ENCODE measurements at regions not wholly inside any gene's neighbourhood (a gene's known extent, or its start where the extent isn't known, plus 50 kb on each side); places are given as distances from the start of the nearest gene placed in this dataset.

GRCh38 chr16:76035689-76036088 lies 241.5 kb upstream of the CNTNAP4 start:
- Histone ChIP-seq H3K27ac (no peak overlapping the region), H3K27me3 (no peaks in the 10 kb centered on the region), H3K4me3 (no peak overlapping the region), H3K9me3 (no peaks in the 10 kb centered on the region), H3K4me1 (no peaks in the 10 kb centered on the region), H3K36me3 (no peaks in the 10 kb centered on the region)
- ATAC-seq (no peak), FAIRE-seq (no peak), DNase-seq (no peak)
- intact Hi-C loops (cut with DNase I) = no loop called here
- WGBS, 2 donors = 49% methylated on average over 2 of the region's 2 CpGs
- TF ChIP-seq, protein P1, sequence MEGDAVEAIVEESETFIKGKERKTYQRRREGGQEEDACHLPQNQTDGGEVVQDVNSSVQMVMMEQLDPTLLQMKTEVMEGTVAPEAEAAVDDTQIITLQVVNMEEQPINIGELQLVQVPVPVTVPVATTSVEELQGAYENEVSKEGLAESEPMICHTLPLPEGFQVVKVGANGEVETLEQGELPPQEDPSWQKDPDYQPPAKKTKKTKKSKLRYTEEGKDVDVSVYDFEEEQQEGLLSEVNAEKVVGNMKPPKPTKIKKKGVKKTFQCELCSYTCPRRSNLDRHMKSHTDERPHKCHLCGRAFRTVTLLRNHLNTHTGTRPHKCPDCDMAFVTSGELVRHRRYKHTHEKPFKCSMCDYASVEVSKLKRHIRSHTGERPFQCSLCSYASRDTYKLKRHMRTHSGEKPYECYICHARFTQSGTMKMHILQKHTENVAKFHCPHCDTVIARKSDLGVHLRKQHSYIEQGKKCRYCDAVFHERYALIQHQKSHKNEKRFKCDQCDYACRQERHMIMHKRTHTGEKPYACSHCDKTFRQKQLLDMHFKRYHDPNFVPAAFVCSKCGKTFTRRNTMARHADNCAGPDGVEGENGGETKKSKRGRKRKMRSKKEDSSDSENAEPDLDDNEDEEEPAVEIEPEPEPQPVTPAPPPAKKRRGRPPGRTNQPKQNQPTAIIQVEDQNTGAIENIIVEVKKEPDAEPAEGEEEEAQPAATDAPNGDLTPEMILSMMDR (IDR thresholded peaks at IDR 0.05) = no peak

GRCh38 chr16:76038097-76038496 lies 239.1 kb upstream of the CNTNAP4 start:
- no peaks in the 10 kb centered on the region for H3K36me3 ChIP-seq
- intact Hi-C loops (cut with DNase I) = no loop called here
- WGBS, 2 donors = 74 to 88% methylated on average over 1 of the region's 1 CpG
- no peak for DNase-seq
- TF ChIP-seq, protein P1 (IDR thresholded peaks at IDR 0.05) = no peak
- no peaks in the 10 kb centered on the region for H3K9me3 ChIP-seq
- no peak overlapping the region for H3K4me3 ChIP-seq
- no peak for FAIRE-seq
- no peak overlapping the region for H3K27ac ChIP-seq
- no peaks in the 10 kb centered on the region for H3K4me1 ChIP-seq
- H3K27me3 ChIP-seq = no peaks in the 10 kb centered on the region
- no peak for ATAC-seq

- TF ChIP-seq, protein P1 (IDR thresholded peaks at IDR 0.05) = no peak
- Histone ChIP-seq H3K4me3 (no peak overlapping the region), H3K27me3 (no peaks in the 10 kb centered on the region), H3K9me3 (no peaks in the 10 kb centered on the region), H3K4me1 (no peaks in the 10 kb centered on the region), H3K27ac (no peak overlapping the region), H3K36me3 (no peaks in the 10 kb centered on the region)
- WGBS, 2 donors = 71 to 79% methylated on average over 2 of the region's 2 CpGs
- DNase-seq = no peak
- intact Hi-C loops (cut with DNase I) = no loop called here
- no peak for ATAC-seq
- FAIRE-seq = no peak
Measured at GRCh38 chr16:76052725-76053124, 224.5 kb upstream of the CNTNAP4 start.

DNA sequence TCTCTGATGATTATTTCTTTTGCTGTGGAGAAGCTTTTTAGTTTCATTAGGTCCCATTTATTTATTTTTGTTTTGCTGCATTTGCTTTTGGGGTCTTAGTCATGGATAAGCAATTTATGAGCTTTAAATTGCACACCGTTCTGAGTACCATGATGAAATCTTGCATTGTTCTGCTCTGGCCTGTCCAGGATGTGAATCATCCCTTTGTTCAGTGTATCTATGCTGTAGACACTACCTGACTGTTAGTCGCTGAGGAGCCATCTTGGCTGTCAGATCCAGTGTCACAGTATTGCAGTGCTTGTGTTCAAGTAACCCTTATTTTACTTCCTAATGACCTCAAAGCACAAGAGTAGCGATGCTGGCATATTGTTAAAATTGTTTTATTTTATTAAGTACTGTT lies 218.0 kb upstream of the CNTNAP4 start:
- intact Hi-C loops (cut with DNase I) = no loop called here
- no peak for FAIRE-seq
- H3K27me3 ChIP-seq = no peaks in the 10 kb centered on the region

GRCh38 chr16:76059701-76060100 lies 217.5 kb upstream of the CNTNAP4 start:
- Histone ChIP-seq H3K36me3 (no peaks in the 10 kb centered on the region), H3K4me3 (no peak overlapping the region), H3K9me3 (no peaks in the 10 kb centered on the region), H3K27ac (no peak overlapping the region), H3K4me1 (no peaks in the 10 kb centered on the region), H3K27me3 (no peaks in the 10 kb centered on the region)
- TF ChIP-seq, protein P1 (IDR thresholded peaks at IDR 0.05) = no peak
- FAIRE-seq (no peak), ATAC-seq (no peak), DNase-seq (no peak)
- 60 to 79% methylated on average over 2 of the region's 2 CpGs for WGBS, 2 donors
- intact Hi-C loops (cut with DNase I) = no loop called here

More for the DNA sequence above, 218.0 kb upstream of the CNTNAP4 start:
- TF ChIP-seq, protein P1 (IDR thresholded peaks at IDR 0.05) = no peak
- Histone ChIP-seq H3K9me3 (no peaks in the 10 kb centered on the region), H3K27ac (no peak overlapping the region), H3K36me3 (no peaks in the 10 kb centered on the region), H3K4me3 (no peak overlapping the region), H3K4me1 (no peaks in the 10 kb centered on the region)
- WGBS, 2 donors = 83 to 88% methylated on average over 3 of the region's 3 CpGs
- DNase-seq (no peak), ATAC-seq (no peak)

Data from pancreas (tissue), 10 donors.